Colonic mucosa (tissue), 4 donors: ENCODE measurements at regions not wholly inside any gene's neighbourhood (a gene's known extent, or its start where the extent isn't known, plus 50 kb on each side); places are given as distances from the start of the nearest gene placed in this dataset.

Experiments used
- DNase-seq: peaks from one replicate; pipeline ENCODE4 v3.0.0-alpha.2; 2020
- H3K27ac ChIP-seq: fragments of 200-600 bp; one replicate; pipeline ENCODE4 v1.8.0; 2021
- H3K27me3 ChIP-seq: fragments of 200-600 bp; one replicate; pipeline ENCODE4 v1.8.0; 2021
- H3K36me3 ChIP-seq: fragments of 200-600 bp; one replicate; pipeline ENCODE4 v1.8.0; 2021
- H3K4me1 ChIP-seq: fragments of 200-600 bp; one replicate; pipeline ENCODE4 v1.8.0; 2021; ENCODE audit warnings: mild to moderate bottlenecking
- H3K4me3 ChIP-seq: fragments of 200-600 bp; one replicate; pipeline ENCODE4 v1.8.0; 2021
- H3K9ac ChIP-seq, 2 donors: one replicate each; pipeline ENCODE4 v1.7.0; 2013; ENCODE audit warnings: control low read depth in 2 of 2, low read depth in 2 of 2, low read length in 2 of 2
- H3K9me3 ChIP-seq: fragments of 200-600 bp; one replicate; pipeline ENCODE4 v1.8.0; 2021
- CTCF ChIP-seq: fragments of 200-600 bp; IDR thresholded peaks from one replicate; pipeline ENCODE4 v1.8.0; 2022; ENCODE audit warnings: antibody characterized with exemption, mild to moderate bottlenecking
- intact Hi-C: fragments of 100-400 bp; cut with DNase I; formaldehyde crosslinking; loops from one replicate; pipeline ENCODE4 v1.14.1; 2022
- donor health status: healthy.
- donor health status: DM: no; HTN: no; CAD: no.
- donor health status: DM: no; HTN: no; CAD: no.

GRCh38 chr18:78017869-78018268 lies 768.2 kb downstream of the GALR1 start:
- no peak overlapping the region for H3K4me3 ChIP-seq
- no peaks in the 10 kb centered on the region for H3K36me3 ChIP-seq
- intact Hi-C loops = no loop called here
- no peaks in the 10 kb centered on the region for H3K9me3 ChIP-seq
- TF ChIP-seq CTCF = no peak
- H3K4me1 ChIP-seq = no peaks in the 10 kb centered on the region
- H3K9ac ChIP-seq = no peak overlapping the region
- DNase-seq = no peak
- H3K27me3 ChIP-seq = no peaks in the 10 kb centered on the region
- no peak overlapping the region for H3K27ac ChIP-seq

- H3K4me3 ChIP-seq = no peak overlapping the region
- no peak for DNase-seq
- H3K4me1 ChIP-seq = no peaks in the 10 kb centered on the region
- no peaks in the 10 kb centered on the region for H3K27me3 ChIP-seq
- no peak overlapping the region for H3K9ac ChIP-seq
- intact Hi-C loops = no loop called here
- H3K27ac ChIP-seq = no peak overlapping the region
- no peaks in the 10 kb centered on the region for H3K36me3 ChIP-seq
- H3K9me3 ChIP-seq = no peaks in the 10 kb centered on the region
- no peak for TF ChIP-seq CTCF
Observed at GRCh38 chr18:78021196-78021595, 771.5 kb downstream of the GALR1 start.

GRCh38 chr18:78031589-78031988 lies 781.9 kb downstream of the GALR1 start:
- no peaks in the 10 kb centered on the region for H3K36me3 ChIP-seq
- H3K9ac ChIP-seq = no peak overlapping the region
- no peak for DNase-seq
- no peaks in the 10 kb centered on the region for H3K4me1 ChIP-seq
- H3K9me3 ChIP-seq = no peaks in the 10 kb centered on the region
- no peaks in the 10 kb centered on the region for H3K27me3 ChIP-seq
- intact Hi-C loops = no loop called here
- no peak overlapping the region for H3K4me3 ChIP-seq
- no peak overlapping the region for H3K27ac ChIP-seq
- no peak for TF ChIP-seq CTCF

GRCh38 chr18:78031991-78032390 lies 782.3 kb downstream of the GALR1 start:
- no peak for TF ChIP-seq CTCF
- no peaks in the 10 kb centered on the region for H3K27me3 ChIP-seq
- H3K27ac ChIP-seq = no peak overlapping the region
- no peaks in the 10 kb centered on the region for H3K9me3 ChIP-seq
- H3K9ac ChIP-seq = no peak overlapping the region
- H3K4me3 ChIP-seq = no peak overlapping the region
- H3K4me1 ChIP-seq = no peaks in the 10 kb centered on the region
- no peaks in the 10 kb centered on the region for H3K36me3 ChIP-seq
- intact Hi-C loops = no loop called here
- no peak for DNase-seq

GRCh38 chr18:78032574-78032973 lies 782.9 kb downstream of the GALR1 start:
- Histone ChIP-seq H3K36me3 (no peaks in the 10 kb centered on the region), H3K9me3 (no peaks in the 10 kb centered on the region), H3K4me3 (no peak overlapping the region), H3K27ac (no peak overlapping the region), H3K9ac (no peak overlapping the region), H3K4me1 (no peaks in the 10 kb centered on the region), H3K27me3 (no peaks in the 10 kb centered on the region)
- TF ChIP-seq CTCF = no peak
- DNase-seq = no peak
- intact Hi-C loops = no loop called here

GRCh38 chr18:78034755-78035154 lies 785.1 kb downstream of the GALR1 start:
- no peak overlapping the region for H3K4me3 ChIP-seq
- no peaks in the 10 kb centered on the region for H3K4me1 ChIP-seq
- no peaks in the 10 kb centered on the region for H3K9me3 ChIP-seq
- no peak overlapping the region for H3K9ac ChIP-seq
- H3K27me3 ChIP-seq = no peaks in the 10 kb centered on the region
- H3K36me3 ChIP-seq = no peaks in the 10 kb centered on the region
- H3K27ac ChIP-seq = no peak overlapping the region
- DNase-seq = no peak
- intact Hi-C loops = no loop called here
- TF ChIP-seq CTCF = no peak
